ENCODE measurements at regions not wholly inside any gene's neighbourhood (a gene's known extent, or its start where the extent isn't known, plus 50 kb on each side); places are given as distances from the start of the nearest gene placed in this dataset.

- no peak for TF ChIP-seq POLR2A (IDR thresholded peaks at IDR 0.05)
- TF ChIP-seq, protein P1, sequence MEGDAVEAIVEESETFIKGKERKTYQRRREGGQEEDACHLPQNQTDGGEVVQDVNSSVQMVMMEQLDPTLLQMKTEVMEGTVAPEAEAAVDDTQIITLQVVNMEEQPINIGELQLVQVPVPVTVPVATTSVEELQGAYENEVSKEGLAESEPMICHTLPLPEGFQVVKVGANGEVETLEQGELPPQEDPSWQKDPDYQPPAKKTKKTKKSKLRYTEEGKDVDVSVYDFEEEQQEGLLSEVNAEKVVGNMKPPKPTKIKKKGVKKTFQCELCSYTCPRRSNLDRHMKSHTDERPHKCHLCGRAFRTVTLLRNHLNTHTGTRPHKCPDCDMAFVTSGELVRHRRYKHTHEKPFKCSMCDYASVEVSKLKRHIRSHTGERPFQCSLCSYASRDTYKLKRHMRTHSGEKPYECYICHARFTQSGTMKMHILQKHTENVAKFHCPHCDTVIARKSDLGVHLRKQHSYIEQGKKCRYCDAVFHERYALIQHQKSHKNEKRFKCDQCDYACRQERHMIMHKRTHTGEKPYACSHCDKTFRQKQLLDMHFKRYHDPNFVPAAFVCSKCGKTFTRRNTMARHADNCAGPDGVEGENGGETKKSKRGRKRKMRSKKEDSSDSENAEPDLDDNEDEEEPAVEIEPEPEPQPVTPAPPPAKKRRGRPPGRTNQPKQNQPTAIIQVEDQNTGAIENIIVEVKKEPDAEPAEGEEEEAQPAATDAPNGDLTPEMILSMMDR (IDR thresholded peaks at IDR 0.05): no peak
- Histone ChIP-seq H3K27ac (no peak overlapping the region), H3K9me3 (no peaks in the 10 kb centered on the region), H3K36me3 (no peaks in the 10 kb centered on the region), H3K27me3 (no peaks in the 10 kb centered on the region), H3K4me1 (no peaks in the 10 kb centered on the region), H3K4me3 (no peak overlapping the region)
- WGBS, 2 donors: 35 to 51% methylated on average over 1 of the region's 1 CpG
- intact Hi-C loops (cut with DNase I): no loop called here
- no peak for DNase-seq
Observed at GRCh38 chr2:8072907-8073306, 608.9 kb upstream of the ID2 start.

DNA sequence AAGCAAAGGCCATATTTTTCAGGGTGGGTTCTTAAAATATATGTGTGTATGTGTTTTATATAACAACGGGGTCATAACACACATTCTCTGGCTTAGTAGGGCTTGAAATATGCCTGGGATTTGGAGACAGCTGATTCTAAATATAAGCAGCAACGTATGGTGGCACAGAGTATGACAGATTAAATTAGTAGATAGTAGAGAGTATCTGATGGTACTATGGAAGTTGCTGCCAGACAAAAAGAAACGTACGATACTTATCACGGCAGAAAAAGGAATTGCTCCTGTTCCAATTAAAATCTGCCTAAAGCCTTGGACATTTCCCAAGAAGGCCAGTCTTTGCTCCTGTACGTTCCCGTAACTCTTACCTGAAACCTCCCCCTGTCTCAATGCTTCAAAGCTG is 607.9 kb upstream of the ID2 start:
- Histone ChIP-seq H3K36me3 (no peaks in the 10 kb centered on the region), H3K4me3 (no peak overlapping the region), H3K27me3 (no peaks in the 10 kb centered on the region), H3K4me1 (no peaks in the 10 kb centered on the region), H3K27ac (no peak overlapping the region), H3K9me3 (no peaks in the 10 kb centered on the region)
- 52 to 76% methylated on average over 7 of the region's 7 CpGs for WGBS, 2 donors
- intact Hi-C loops (cut with DNase I): no loop called here
- TF ChIP-seq, protein P1 (IDR thresholded peaks at IDR 0.05): no peak
- no peak for TF ChIP-seq POLR2A (IDR thresholded peaks at IDR 0.05)
- DNase-seq: no peak

DNA sequence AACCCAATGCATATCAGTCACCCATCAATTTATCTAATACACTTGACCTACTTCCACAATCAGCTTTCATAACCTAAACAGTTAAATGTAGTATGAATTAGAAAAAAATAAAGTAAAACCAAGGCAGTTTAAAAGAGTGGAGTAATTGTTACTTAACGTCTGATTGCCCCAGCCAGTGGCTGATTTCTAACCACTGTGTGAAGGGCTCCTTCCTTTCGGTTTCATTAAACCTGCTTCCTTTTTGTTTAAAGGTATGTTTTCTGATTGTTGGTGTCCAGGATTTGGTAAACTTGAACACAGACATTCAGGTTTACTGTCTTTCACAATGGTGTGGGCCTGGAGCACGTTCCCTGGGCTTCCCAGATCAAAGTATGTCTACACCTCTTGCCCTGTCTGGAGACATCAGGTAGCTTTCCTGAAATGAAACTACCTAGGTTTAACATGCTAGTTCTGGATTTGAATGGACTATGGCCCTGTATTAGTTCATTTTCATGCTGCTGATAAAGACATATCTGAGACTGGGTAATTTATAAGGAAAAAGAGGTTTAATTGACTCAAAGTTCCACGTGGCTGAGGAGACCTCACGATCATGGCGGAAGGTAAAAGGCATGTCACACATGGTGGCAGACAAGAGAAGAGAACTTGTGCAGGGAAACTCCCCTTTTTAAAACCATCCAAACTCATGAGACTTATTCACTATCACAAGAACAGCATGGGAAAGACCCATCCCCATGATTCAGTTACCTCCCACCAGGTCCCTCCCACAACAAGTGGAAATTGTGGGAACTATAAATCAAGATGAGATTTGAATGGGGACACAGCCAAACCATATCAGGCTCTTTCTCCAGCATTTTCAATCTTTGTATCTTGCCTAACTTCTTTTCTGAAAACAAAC is 605.2 kb upstream of the ID2 start:
- WGBS, 2 donors: 59 to 69% methylated on average over 6 of the region's 6 CpGs
- no peaks in the 10 kb centered on the region for H3K4me1 ChIP-seq
- H3K36me3 ChIP-seq: no peaks in the 10 kb centered on the region
- TF ChIP-seq POLR2A (IDR thresholded peaks at IDR 0.05): no peak
- H3K9me3 ChIP-seq: no peaks in the 10 kb centered on the region
- no peak for DNase-seq
- H3K27me3 ChIP-seq: no peaks in the 10 kb centered on the region
- intact Hi-C loops (cut with DNase I): no loop called here
- H3K27ac ChIP-seq: no peak overlapping the region
- H3K4me3 ChIP-seq: no peak overlapping the region

DNA sequence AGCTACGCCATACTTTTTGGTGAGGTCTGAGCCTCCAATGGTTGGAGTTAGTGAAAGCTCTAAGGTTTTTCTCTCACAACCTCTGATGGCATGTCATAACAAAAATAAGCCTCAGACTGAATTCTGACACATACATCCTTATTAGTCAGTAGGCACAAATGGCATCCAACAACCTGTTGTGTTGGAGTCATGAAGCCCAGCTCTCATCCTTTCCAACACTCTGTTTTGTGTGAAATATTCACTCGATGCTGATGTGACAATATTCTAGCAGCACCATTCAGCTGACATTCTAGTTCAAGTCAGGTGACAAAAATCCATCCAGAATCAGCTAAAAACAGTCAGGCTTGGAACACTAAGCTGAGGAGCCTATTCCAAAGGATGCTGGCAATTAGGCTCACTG is 603.2 kb upstream of the ID2 start:
- Histone ChIP-seq H3K36me3 (no peaks in the 10 kb centered on the region), H3K4me1 (no peaks in the 10 kb centered on the region), H3K9me3 (no peaks in the 10 kb centered on the region), H3K27ac (no peak overlapping the region), H3K27me3 (no peaks in the 10 kb centered on the region), H3K4me3 (no peak overlapping the region)
- TF ChIP-seq, protein P1 (IDR thresholded peaks at IDR 0.05): no peak
- TF ChIP-seq POLR2A (IDR thresholded peaks at IDR 0.05): no peak
- DNase-seq: no peak
- intact Hi-C loops (cut with DNase I): no loop called here
- WGBS, 2 donors: 83 to 95% methylated on average over 2 of the region's 2 CpGs

DNA sequence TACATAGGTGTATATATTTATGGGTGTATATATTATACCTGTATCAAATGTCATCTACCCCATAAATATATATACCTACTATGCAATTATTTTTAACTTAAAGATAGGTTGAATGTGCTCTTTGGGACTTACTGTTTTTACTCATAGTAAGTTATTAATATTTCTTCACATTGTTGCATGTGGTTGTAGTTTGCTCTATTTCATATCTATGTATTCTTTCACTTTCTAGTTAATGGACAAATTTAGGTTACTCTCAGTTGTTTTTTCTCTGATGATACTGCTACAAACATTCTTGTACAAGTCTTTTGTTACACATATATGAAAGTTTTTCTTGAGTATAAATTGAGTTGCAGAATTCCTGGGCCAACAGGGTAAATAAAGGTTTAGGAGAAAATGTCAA is 601.8 kb upstream of the ID2 start:
- no peak for DNase-seq
- Histone ChIP-seq H3K4me3 (no peak overlapping the region), H3K27ac (no peak overlapping the region), H3K36me3 (no peaks in the 10 kb centered on the region), H3K4me1 (no peaks in the 10 kb centered on the region), H3K9me3 (no peaks in the 10 kb centered on the region), H3K27me3 (no peaks in the 10 kb centered on the region)
- intact Hi-C loops (cut with DNase I): no loop called here
- no peak for TF ChIP-seq POLR2A (IDR thresholded peaks at IDR 0.05)
- TF ChIP-seq, protein P1 (IDR thresholded peaks at IDR 0.05): no peak
